OCI-LY7 (cell line): ENCODE measurements at regions not wholly inside any gene's neighbourhood (a gene's known extent, or its start where the extent isn't known, plus 50 kb on each side); places are given as distances from the start of the nearest gene placed in this dataset.

Source experiments
- BruUV-seq: library from RNA; stranded (reverse); fragments of 400-500 nt; replicated peaks from 2 replicates; lab custom pipeline; 2021; lab: Mats Ljungman, UMichigan
- CTCF ChIA-PET: fragments of 300-600 bp; sonication (Branson Sonifier 250); formaldehyde crosslinking; loops from one replicate; lab custom pipeline; 2022; ENCODE audit warnings: antibody characterized with exemption; ENCODE audit not compliant: unreplicated experiment; lab: Charles Lee
- POLR2A ChIA-PET: fragments of 300-600 bp; sonication (Branson Sonifier 250); formaldehyde crosslinking; loops from one replicate; lab custom pipeline; 2022; ENCODE audit warnings: antibody characterized with exemption; lab: Charles Lee
- DNase-seq: peaks from one replicate; pipeline ENCODE4 v3.0.0-alpha.2; 2015; ENCODE audit warnings: low spot score
- H2AFZ ChIP-seq: fragments of 200-600 bp; sonication (generic), shearing (Covaris generic); 2 replicates; pipeline ENCODE4 v1.6.1; 2014; ENCODE audit warnings: mild to moderate bottlenecking, antibody characterized with exemption, low read length, moderate library complexity
- H3K27ac ChIP-seq: fragments of 200-600 bp; sonication (generic); 2 replicates; pipeline ENCODE4 v1.5.1; 2014; ENCODE audit warnings: mixed run types, low read depth, mild to moderate bottlenecking, moderate library complexity, low read length, inconsistent platforms; ENCODE audit not compliant: poor library complexity, severe bottlenecking
- H3K36me3 ChIP-seq: fragments of 200-600 bp; sonication (generic); 2 replicates; pipeline ENCODE4 v1.6.1; 2014; ENCODE audit warnings: mild to moderate bottlenecking, antibody characterized with exemption, low read length, moderate library complexity, mixed read lengths; ENCODE audit not compliant: insufficient read depth
- H3K4me1 ChIP-seq: fragments of 200-600 bp; sonication (generic); 2 replicates; pipeline ENCODE4 v1.5.1; 2014; ENCODE audit warnings: mild to moderate bottlenecking, low read length; ENCODE audit not compliant: insufficient read depth, poor library complexity, severe bottlenecking
- H3K4me2 ChIP-seq: fragments of 200-600 bp; sonication (generic); 2 replicates; pipeline ENCODE4 v1.6.1; 2014; ENCODE audit warnings: mild to moderate bottlenecking, low read length
- H3K4me3 ChIP-seq: fragments of 200-600 bp; sonication (generic); 2 replicates; pipeline ENCODE4 v1.5.1; 2014; ENCODE audit warnings: mild to moderate bottlenecking, low read depth, low read length; ENCODE audit not compliant: poor library complexity, severe bottlenecking
- H3K79me2 ChIP-seq: fragments of 200-600 bp; sonication (generic); 2 replicates; pipeline ENCODE4 v1.6.1; 2016; ENCODE audit warnings: low read depth, mild to moderate bottlenecking, low read length, moderate library complexity, mixed read lengths; ENCODE audit not compliant: insufficient read depth
- H3K9me2 ChIP-seq: fragments of 200-600 bp; sonication (generic); 2 replicates; pipeline ENCODE4 v1.6.1; 2016; ENCODE audit warnings: mild to moderate bottlenecking, low read length, mixed read lengths; ENCODE audit not compliant: insufficient read depth
- H3K9me3 ChIP-seq: fragments of 200-600 bp; sonication (generic); 2 replicates; pipeline ENCODE4 v1.6.1; 2014; ENCODE audit warnings: mild to moderate bottlenecking, mixed run types, low read length, mixed read lengths
- H4K20me1 ChIP-seq: fragments of 200-600 bp; sonication (generic); 2 replicates; pipeline ENCODE4 v1.6.1; 2014; ENCODE audit warnings: mild to moderate bottlenecking, antibody characterized with exemption, low read length, moderate library complexity, mixed read lengths; ENCODE audit not compliant: insufficient read depth
- EZH2phosphoT487 ChIP-seq: fragments of 200-600 bp; sonication (generic); IDR thresholded peaks from 2 replicates; pipeline ENCODE4 v1.6.1; 2018; ENCODE audit warnings: low read depth, borderline replicate concordance, mild to moderate bottlenecking, mixed run types, antibody characterized with exemption, low read length, moderate library complexity, mixed read lengths
- intact Hi-C: fragments of 100-400 bp; cut with micrococcal nuclease; formaldehyde crosslinking; loops from one replicate; pipeline ENCODE4 v1.10.0; 2022; ENCODE audit not compliant: unreplicated experiment
- TF ChIP-seq, protein P1 (sequence below): fragments of 200-600 bp; sonication (generic); conservative IDR thresholded peaks from 2 replicates; pipeline ENCODE4 v1.5.1; 2014; ENCODE audit warnings: mild to moderate bottlenecking, antibody characterized with exemption, low read length, moderate library complexity, mixed read lengths

DNA sequence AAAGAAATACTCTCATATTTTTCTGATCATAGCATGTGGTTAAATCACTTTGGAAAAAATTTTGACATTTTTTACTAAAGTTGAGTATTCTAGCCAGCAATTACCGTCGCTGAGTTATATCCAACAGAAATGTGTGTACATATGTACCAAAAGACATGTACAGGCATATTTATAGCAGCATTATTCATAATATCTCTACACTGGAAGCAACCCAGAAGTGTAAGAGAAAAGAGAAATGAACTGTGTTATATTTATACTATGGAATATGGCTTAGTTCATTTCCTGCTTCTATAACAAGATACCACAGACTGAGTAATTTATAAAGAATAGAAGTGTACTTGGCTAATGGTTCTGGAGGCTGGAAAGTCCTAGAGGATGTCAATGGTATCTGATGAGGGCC lies 474.0 kb upstream of the GJE1 start:
- H4K20me1 ChIP-seq: no peaks in the 10 kb centered on the region
- POLR2A ChIA-PET: no interaction called here
- intact Hi-C loops: no loop called here
- BruUV-seq: no TSS peak
- no peak overlapping the region for H3K4me2 ChIP-seq
- DNase-seq: no peak
- no peaks in the 10 kb centered on the region for H3K36me3 ChIP-seq
- no peaks in the 10 kb centered on the region for H3K4me1 ChIP-seq
- H3K4me3 ChIP-seq: no peak overlapping the region
- H2AFZ ChIP-seq: no peak overlapping the region
- H3K9me3 ChIP-seq: no peaks in the 10 kb centered on the region
- TF ChIP-seq, protein P1, sequence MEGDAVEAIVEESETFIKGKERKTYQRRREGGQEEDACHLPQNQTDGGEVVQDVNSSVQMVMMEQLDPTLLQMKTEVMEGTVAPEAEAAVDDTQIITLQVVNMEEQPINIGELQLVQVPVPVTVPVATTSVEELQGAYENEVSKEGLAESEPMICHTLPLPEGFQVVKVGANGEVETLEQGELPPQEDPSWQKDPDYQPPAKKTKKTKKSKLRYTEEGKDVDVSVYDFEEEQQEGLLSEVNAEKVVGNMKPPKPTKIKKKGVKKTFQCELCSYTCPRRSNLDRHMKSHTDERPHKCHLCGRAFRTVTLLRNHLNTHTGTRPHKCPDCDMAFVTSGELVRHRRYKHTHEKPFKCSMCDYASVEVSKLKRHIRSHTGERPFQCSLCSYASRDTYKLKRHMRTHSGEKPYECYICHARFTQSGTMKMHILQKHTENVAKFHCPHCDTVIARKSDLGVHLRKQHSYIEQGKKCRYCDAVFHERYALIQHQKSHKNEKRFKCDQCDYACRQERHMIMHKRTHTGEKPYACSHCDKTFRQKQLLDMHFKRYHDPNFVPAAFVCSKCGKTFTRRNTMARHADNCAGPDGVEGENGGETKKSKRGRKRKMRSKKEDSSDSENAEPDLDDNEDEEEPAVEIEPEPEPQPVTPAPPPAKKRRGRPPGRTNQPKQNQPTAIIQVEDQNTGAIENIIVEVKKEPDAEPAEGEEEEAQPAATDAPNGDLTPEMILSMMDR: no peak
- no peak for TF ChIP-seq EZH2phosphoT487
- no peak overlapping the region for H3K27ac ChIP-seq
- no peaks in the 10 kb centered on the region for H3K9me2 ChIP-seq
- H3K79me2 ChIP-seq: no peaks in the 10 kb centered on the region
- CTCF ChIA-PET: no interaction called here

GRCh38 chr6:141657812-141658211 lies 474.9 kb upstream of the GJE1 start:
- ChIA-PET CTCF (no interaction called here), POLR2A (no interaction called here)
- BruUV-seq: no TSS peak
- Histone ChIP-seq H3K9me3 (no peaks in the 10 kb centered on the region), H3K4me2 (no peak overlapping the region), H3K9me2 (no peaks in the 10 kb centered on the region), H3K27ac (no peak overlapping the region), H4K20me1 (no peaks in the 10 kb centered on the region), H3K79me2 (no peaks in the 10 kb centered on the region), H3K36me3 (no peaks in the 10 kb centered on the region), H2AFZ (no peak overlapping the region), H3K4me1 (no peaks in the 10 kb centered on the region), H3K4me3 (no peak overlapping the region)
- TF ChIP-seq EZH2phosphoT487: no peak
- TF ChIP-seq, protein P1: no peak
- intact Hi-C loops: no loop called here
- DNase-seq: no peak

DNA sequence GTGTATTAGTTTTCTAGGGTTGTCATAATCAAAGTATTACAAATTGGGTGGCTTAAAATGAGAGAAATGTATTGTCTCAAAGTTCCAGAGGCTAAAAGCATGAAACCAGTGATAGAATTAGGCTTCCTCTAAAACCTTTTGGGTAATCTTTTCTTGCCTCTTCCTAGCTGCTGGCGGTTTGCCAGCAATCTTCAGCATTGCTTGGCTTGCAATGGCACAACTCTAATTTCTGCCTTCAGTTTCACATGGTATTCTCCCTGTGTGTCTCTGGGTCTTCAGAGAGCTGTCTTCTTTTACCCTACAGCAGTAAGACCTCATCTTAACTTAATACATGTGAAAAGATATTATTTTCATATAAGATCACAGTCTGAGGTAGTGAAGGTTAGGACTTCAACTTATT lies 479.1 kb upstream of the GJE1 start:
- no peak for DNase-seq
- no peak overlapping the region for H3K4me3 ChIP-seq
- no peaks in the 10 kb centered on the region for H4K20me1 ChIP-seq
- intact Hi-C loops: no loop called here
- H3K36me3 ChIP-seq: no peaks in the 10 kb centered on the region
- no peak overlapping the region for H3K4me2 ChIP-seq
- no peak for TF ChIP-seq EZH2phosphoT487
- TF ChIP-seq, protein P1: no peak
- H3K9me3 ChIP-seq: no peaks in the 10 kb centered on the region
- H3K4me1 ChIP-seq: no peaks in the 10 kb centered on the region
- BruUV-seq: no TSS peak
- no peak overlapping the region for H3K27ac ChIP-seq
- POLR2A ChIA-PET: no interaction called here
- no peak overlapping the region for H2AFZ ChIP-seq
- H3K9me2 ChIP-seq: no peaks in the 10 kb centered on the region
- CTCF ChIA-PET: no interaction called here
- H3K79me2 ChIP-seq: no peaks in the 10 kb centered on the region
